ENCODE measurements at regions not wholly inside any gene's neighbourhood (a gene's known extent, or its start where the extent isn't known, plus 50 kb on each side); places are given as distances from the start of the nearest gene placed in this dataset.

GRCh38 chr7:145655666-145656065 is 460.9 kb upstream of the CNTNAP2 start:
- no peaks in the 10 kb centered on the region for H3K27me3 ChIP-seq (replicated peaks in 1 of 4; ENCODE audit: control extremely low read depth in 1 of 4, control insufficient read depth in 3 of 4, insufficient read depth in 4 of 4, low read length in 3 of 4)
- no peak overlapping the region for H3K27ac Mint-ChIP-seq
- CTCF ChIA-PET: no interaction called here
- H3K4me3 Mint-ChIP-seq: no peak overlapping the region
- no peaks in the 10 kb centered on the region for H3K9me3 Mint-ChIP-seq (ENCODE audit: insufficient read depth)
- no peak overlapping the region for H3K27ac ChIP-seq (ENCODE audit: low read length in 2 of 2)
- H3K36me3 ChIP-seq (replicated peaks in 1 of 2; ENCODE audit: control extremely low read depth in 1 of 2, control insufficient read depth in 1 of 2, extremely low read depth in 1 of 2, insufficient read depth in 2 of 2, low read length in 1 of 2): no peaks in the 10 kb centered on the region
- H3K4me1 ChIP-seq (ENCODE audit: control insufficient read depth in 2 of 2, insufficient read depth in 2 of 2, low read length in 2 of 2): no peaks in the 10 kb centered on the region
- no peaks in the 10 kb centered on the region for H3K4me1 Mint-ChIP-seq
- no CpG with 5 or more reads among the region's 1 CpG for WGBS (ENCODE audit: insufficient coverage)
- POLR2A ChIA-PET: no interaction called here
- ATAC-seq (ENCODE audit: low read depth) (no peak), DNase-seq (no peak)
- no peaks in the 10 kb centered on the region for H3K79me2 ChIP-seq (ENCODE audit: control insufficient read depth, insufficient read depth, low read length)
- TF ChIP-seq EZH2 (IDR thresholded peaks at IDR 0.05; ENCODE audit: borderline replicate concordance, insufficient read depth, low read depth, low read length, poor library complexity, severe bottlenecking): no peak
- TF ChIP-seq, protein P1, sequence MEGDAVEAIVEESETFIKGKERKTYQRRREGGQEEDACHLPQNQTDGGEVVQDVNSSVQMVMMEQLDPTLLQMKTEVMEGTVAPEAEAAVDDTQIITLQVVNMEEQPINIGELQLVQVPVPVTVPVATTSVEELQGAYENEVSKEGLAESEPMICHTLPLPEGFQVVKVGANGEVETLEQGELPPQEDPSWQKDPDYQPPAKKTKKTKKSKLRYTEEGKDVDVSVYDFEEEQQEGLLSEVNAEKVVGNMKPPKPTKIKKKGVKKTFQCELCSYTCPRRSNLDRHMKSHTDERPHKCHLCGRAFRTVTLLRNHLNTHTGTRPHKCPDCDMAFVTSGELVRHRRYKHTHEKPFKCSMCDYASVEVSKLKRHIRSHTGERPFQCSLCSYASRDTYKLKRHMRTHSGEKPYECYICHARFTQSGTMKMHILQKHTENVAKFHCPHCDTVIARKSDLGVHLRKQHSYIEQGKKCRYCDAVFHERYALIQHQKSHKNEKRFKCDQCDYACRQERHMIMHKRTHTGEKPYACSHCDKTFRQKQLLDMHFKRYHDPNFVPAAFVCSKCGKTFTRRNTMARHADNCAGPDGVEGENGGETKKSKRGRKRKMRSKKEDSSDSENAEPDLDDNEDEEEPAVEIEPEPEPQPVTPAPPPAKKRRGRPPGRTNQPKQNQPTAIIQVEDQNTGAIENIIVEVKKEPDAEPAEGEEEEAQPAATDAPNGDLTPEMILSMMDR (IDR thresholded peaks at IDR 0.05): no peak
- no peak overlapping the region for H3K4me3 ChIP-seq (ENCODE audit: control extremely low read depth in 1 of 5, extremely low read depth in 1 of 5, insufficient read depth in 1 of 5, low read depth in 2 of 5, low read length in 4 of 5)
- no peak overlapping the region for H3K4me2 ChIP-seq (replicated peaks; ENCODE audit: low read depth, low read length, poor library complexity, severe bottlenecking)
- H2AFZ ChIP-seq (ENCODE audit: insufficient read depth, low read depth, low read length, poor library complexity, severe bottlenecking): no peak overlapping the region
- H4K20me1 ChIP-seq (ENCODE audit: control insufficient read depth, insufficient read depth, low read length, poor library complexity, severe bottlenecking): no peaks in the 10 kb centered on the region
- intact Hi-C loops (cut with micrococcal nuclease): no loop called here
- no peaks in the 10 kb centered on the region for H3K27me3 Mint-ChIP-seq
- no peak overlapping the region for H3K9ac ChIP-seq (ENCODE audit: low read length)
- H3K9me3 ChIP-seq (ENCODE audit: control extremely low read depth in 1 of 3, control insufficient read depth in 2 of 3, insufficient read depth in 1 of 3, low read length in 2 of 3): no peaks in the 10 kb centered on the region

DNA sequence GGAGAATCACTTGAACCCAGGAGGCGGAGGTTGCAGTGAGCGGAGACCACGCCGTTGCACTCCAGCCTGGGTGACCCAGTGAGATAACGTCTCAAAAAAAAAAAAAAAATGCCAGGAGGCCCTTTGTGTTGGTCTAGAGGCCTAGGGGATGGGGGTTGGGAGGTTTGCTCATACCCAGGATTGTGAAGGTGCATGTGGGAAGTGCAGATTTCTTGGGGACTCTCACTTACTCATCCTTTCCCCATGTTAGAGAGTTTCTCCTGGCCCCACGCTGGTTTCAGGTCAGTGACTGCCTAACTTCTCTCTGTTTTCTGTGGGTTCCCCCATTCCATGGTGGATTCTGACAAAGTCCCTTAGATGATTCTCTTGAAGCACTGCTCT is 471.5 kb upstream of the CNTNAP2 start:
- Mint-ChIP-seq H3K27ac (no peak overlapping the region), H3K4me1 (no peaks in the 10 kb centered on the region), H3K27me3 (no peaks in the 10 kb centered on the region), H3K4me3 (no peak overlapping the region), H3K9me3 (ENCODE audit: insufficient read depth) (no peaks in the 10 kb centered on the region)
- POLR2A ChIA-PET: no interaction called here
- DNase-seq: no peak
- no peaks in the 10 kb centered on the region for H3K27me3 ChIP-seq (replicated peaks in 1 of 4; ENCODE audit: control extremely low read depth in 1 of 4, control insufficient read depth in 3 of 4, insufficient read depth in 4 of 4, low read length in 3 of 4)
- no peak overlapping the region for H3K27ac ChIP-seq (ENCODE audit: low read length in 2 of 2)
- intact Hi-C loops (cut with micrococcal nuclease): no loop called here
- H3K4me1 ChIP-seq (ENCODE audit: control insufficient read depth in 2 of 2, insufficient read depth in 2 of 2, low read length in 2 of 2): no peaks in the 10 kb centered on the region
- no peak for ATAC-seq (ENCODE audit: low read depth)
- no peaks in the 10 kb centered on the region for H3K36me3 ChIP-seq (replicated peaks in 1 of 2; ENCODE audit: control extremely low read depth in 1 of 2, control insufficient read depth in 1 of 2, extremely low read depth in 1 of 2, insufficient read depth in 2 of 2, low read length in 1 of 2)
- no peaks in the 10 kb centered on the region for H3K79me2 ChIP-seq (ENCODE audit: control insufficient read depth, insufficient read depth, low read length)
- H2AFZ ChIP-seq (ENCODE audit: insufficient read depth, low read depth, low read length, poor library complexity, severe bottlenecking): no peak overlapping the region
- H3K4me3 ChIP-seq (ENCODE audit: control extremely low read depth in 1 of 5, extremely low read depth in 1 of 5, insufficient read depth in 1 of 5, low read depth in 2 of 5, low read length in 4 of 5): no peak overlapping the region
- WGBS (ENCODE audit: insufficient coverage): 82% methylated on average over 5 of the region's 6 CpGs
- CTCF ChIA-PET: no interaction called here
- TF ChIP-seq, protein P1 (IDR thresholded peaks at IDR 0.05): no peak
- TF ChIP-seq EZH2 (IDR thresholded peaks at IDR 0.05; ENCODE audit: borderline replicate concordance, insufficient read depth, low read depth, low read length, poor library complexity, severe bottlenecking): no peak
- H3K9me3 ChIP-seq (ENCODE audit: control extremely low read depth in 1 of 3, control insufficient read depth in 2 of 3, insufficient read depth in 1 of 3, low read length in 2 of 3): peaks cover 0 to 8% (median 0%) of the 10 kb centered on the region in 3 donors
- no peak overlapping the region for H3K4me2 ChIP-seq (replicated peaks; ENCODE audit: low read depth, low read length, poor library complexity, severe bottlenecking)
- H3K9ac ChIP-seq (ENCODE audit: low read length): no peak overlapping the region
- H4K20me1 ChIP-seq (ENCODE audit: control insufficient read depth, insufficient read depth, low read length, poor library complexity, severe bottlenecking): no peaks in the 10 kb centered on the region
